ENCODE measurements at regions not wholly inside any gene's neighbourhood (a gene's known extent, or its start where the extent isn't known, plus 50 kb on each side); places are given as distances from the start of the nearest gene placed in this dataset.

- no peak for DNase-seq (ENCODE audit: low spot score)
- intact Hi-C loops (cut with DNase I) = no loop called here
Measured at GRCh38 chr13:85366759-85367417, 432.3 kb downstream of the SLITRK6 start.

- intact Hi-C loops (cut with DNase I) = no loop called here
- no peak for DNase-seq (ENCODE audit: low spot score)
Measured at GRCh38 chr13:85363504-85363903, 435.7 kb downstream of the SLITRK6 start.

- intact Hi-C loops (cut with DNase I) = no loop called here
- DNase-seq (ENCODE audit: low spot score) = no peak
Measured at GRCh38 chr13:85362980-85363379, 436.2 kb downstream of the SLITRK6 start.

GRCh38 chr13:85347251-85347650 is 452.0 kb downstream of the SLITRK6 start:
- DNase-seq (ENCODE audit: low spot score) = no peak
- intact Hi-C loops (cut with DNase I) = no loop called here

- no peak for DNase-seq (ENCODE audit: low spot score)
- intact Hi-C loops (cut with DNase I) = no loop called here
Measured at GRCh38 chr13:85334187-85334586, 465.0 kb downstream of the SLITRK6 start.

GRCh38 chr13:85333506-85334020 is 465.7 kb downstream of the SLITRK6 start:
- intact Hi-C loops (cut with DNase I) = no loop called here
- no peak for DNase-seq (ENCODE audit: low spot score)

- intact Hi-C loops (cut with DNase I) = no loop called here
- no peak for DNase-seq (ENCODE audit: low spot score)
Measured at GRCh38 chr13:85332615-85333014, 466.6 kb downstream of the SLITRK6 start.

GRCh38 chr13:85321734-85322133 is 477.5 kb downstream of the SLITRK6 start:
- intact Hi-C loops (cut with DNase I) = no loop called here

GRCh38 chr13:85317781-85318180 is 481.4 kb downstream of the SLITRK6 start:
- intact Hi-C loops (cut with DNase I) = no loop called here

More at GRCh38 chr13:85321734-85322133, 477.5 kb downstream of the SLITRK6 start:
- DNase-seq (ENCODE audit: low spot score) = no peak

GRCh38 chr13:85316506-85317025 is 482.7 kb downstream of the SLITRK6 start:
- intact Hi-C loops (cut with DNase I) = no loop called here
- DNase-seq (ENCODE audit: low spot score) = no peak

More at GRCh38 chr13:85317781-85318180, 481.4 kb downstream of the SLITRK6 start:
- DNase-seq (ENCODE audit: low spot score) = no peak

GRCh38 chr13:85314686-85315085 is 484.5 kb downstream of the SLITRK6 start:
- no peak for DNase-seq (ENCODE audit: low spot score)
- intact Hi-C loops (cut with DNase I) = no loop called here

- intact Hi-C loops (cut with DNase I) = no loop called here
Measured at GRCh38 chr13:85313761-85314503, 485.3 kb downstream of the SLITRK6 start.

GRCh38 chr13:85312071-85312470 is 487.1 kb downstream of the SLITRK6 start:
- intact Hi-C loops (cut with DNase I) = no loop called here
- DNase-seq (ENCODE audit: low spot score) = no peak

More at GRCh38 chr13:85313761-85314503, 485.3 kb downstream of the SLITRK6 start:
- no peak for DNase-seq (ENCODE audit: low spot score)

GRCh38 chr13:85303630-85304029 is 495.6 kb downstream of the SLITRK6 start:
- intact Hi-C loops (cut with DNase I) = no loop called here
- DNase-seq (ENCODE audit: low spot score) = no peak

GRCh38 chr13:85298387-85298924 is 500.8 kb downstream of the SLITRK6 start:
- no peak for DNase-seq (ENCODE audit: low spot score)
- intact Hi-C loops (cut with DNase I) = no loop called here

- DNase-seq (ENCODE audit: low spot score) = no peak
- intact Hi-C loops (cut with DNase I) = loop anchor here in 1 of 2 donors (10.0 kb wide), 1 partner anchor 294 kb away; no protein-coding TSS in a partner anchor
Measured at GRCh38 chr13:85288698-85289097, 510.5 kb downstream of the SLITRK6 start.

GRCh38 chr13:85287528-85287927 is 511.7 kb downstream of the SLITRK6 start:
- intact Hi-C loops (cut with DNase I) = loop anchor here in 1 of 2 donors (10.0 kb wide), 1 partner anchor 293 kb away; no protein-coding TSS in a partner anchor
- no peak for DNase-seq (ENCODE audit: low spot score)

- no peak for DNase-seq (ENCODE audit: low spot score)
- intact Hi-C loops (cut with DNase I) = loop anchor here in 1 of 2 donors (10.0 kb wide), 1 partner anchor 291 kb away; no protein-coding TSS in a partner anchor
Measured at GRCh38 chr13:85286081-85286480, 513.1 kb downstream of the SLITRK6 start.

- no peak for DNase-seq (ENCODE audit: low spot score)
- intact Hi-C loops (cut with DNase I) = loop anchor here in 1 of 2 donors (10.0 kb wide), 1 partner anchor 290 kb away; no protein-coding TSS in a partner anchor
Measured at GRCh38 chr13:85284349-85284748, 514.9 kb downstream of the SLITRK6 start.

GRCh38 chr13:85283408-85283807 is 515.8 kb downstream of the SLITRK6 start:
- intact Hi-C loops (cut with DNase I) = loop anchor here in 1 of 2 donors (10.0 kb wide), 1 partner anchor 289 kb away; no protein-coding TSS in a partner anchor
- DNase-seq (ENCODE audit: low spot score) = no peak

Measured in posterior vena cava (tissue), 2 donors.